ENCODE measurements at regions not wholly inside any gene's neighbourhood (a gene's known extent, or its start where the extent isn't known, plus 50 kb on each side); places are given as distances from the start of the nearest gene placed in this dataset.

DNA sequence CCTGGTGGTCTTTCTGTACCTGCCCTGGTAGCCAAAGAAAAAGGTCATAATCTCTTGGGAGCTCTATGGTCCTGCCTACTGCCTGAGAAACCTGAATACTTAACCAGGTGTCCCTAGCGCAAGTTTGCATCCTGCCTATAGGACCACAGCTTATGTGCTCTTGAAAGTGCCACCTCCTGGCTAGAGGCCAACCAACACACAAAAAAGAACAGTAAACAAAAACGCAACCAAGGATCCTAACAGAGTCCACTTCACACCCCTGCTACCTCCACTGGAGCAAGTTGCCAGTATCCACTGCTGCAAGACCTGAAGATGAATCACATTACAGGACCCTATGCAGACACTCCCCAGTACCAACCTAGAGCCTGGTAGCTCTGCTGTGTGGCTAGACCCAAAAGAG lies 103.2 kb upstream of the PABPC5 start:
- no peak for TF ChIP-seq MEF2B (IDR thresholded peaks at IDR 0.05; ENCODE audit: partially characterized antibody, poor library complexity, severe bottlenecking)
- no peak for TF ChIP-seq ZNF622 (IDR thresholded peaks at IDR 0.05)
- TF ChIP-seq JUNB (IDR thresholded peaks at IDR 0.05): no peak
- TF ChIP-seq TCF3 (IDR thresholded peaks at IDR 0.05; ENCODE audit: borderline replicate concordance, insufficient read depth, low read depth, low read length): no peak
- no peak for TF ChIP-seq ASH2L (IDR thresholded peaks at IDR 0.05; ENCODE audit: borderline replicate concordance, low read depth)
- TF ChIP-seq FOXK2 (IDR thresholded peaks at IDR 0.05): no peak
- TF ChIP-seq BRCA1 (IDR thresholded peaks at IDR 0.05; ENCODE audit: low read depth, low read length): no peak
- no peak for TF ChIP-seq RAD51 (IDR thresholded peaks at IDR 0.05)
- TF ChIP-seq NBN (IDR thresholded peaks at IDR 0.05): no peak
- no peak for TF ChIP-seq POLR2AphosphoS2 (IDR thresholded peaks at IDR 0.05; ENCODE audit: low read depth, low read length)
- TF ChIP-seq WRNIP1 (IDR thresholded peaks at IDR 0.05; ENCODE audit: borderline replicate concordance, low read depth, low read length): no peak
- TF ChIP-seq, protein P1, sequence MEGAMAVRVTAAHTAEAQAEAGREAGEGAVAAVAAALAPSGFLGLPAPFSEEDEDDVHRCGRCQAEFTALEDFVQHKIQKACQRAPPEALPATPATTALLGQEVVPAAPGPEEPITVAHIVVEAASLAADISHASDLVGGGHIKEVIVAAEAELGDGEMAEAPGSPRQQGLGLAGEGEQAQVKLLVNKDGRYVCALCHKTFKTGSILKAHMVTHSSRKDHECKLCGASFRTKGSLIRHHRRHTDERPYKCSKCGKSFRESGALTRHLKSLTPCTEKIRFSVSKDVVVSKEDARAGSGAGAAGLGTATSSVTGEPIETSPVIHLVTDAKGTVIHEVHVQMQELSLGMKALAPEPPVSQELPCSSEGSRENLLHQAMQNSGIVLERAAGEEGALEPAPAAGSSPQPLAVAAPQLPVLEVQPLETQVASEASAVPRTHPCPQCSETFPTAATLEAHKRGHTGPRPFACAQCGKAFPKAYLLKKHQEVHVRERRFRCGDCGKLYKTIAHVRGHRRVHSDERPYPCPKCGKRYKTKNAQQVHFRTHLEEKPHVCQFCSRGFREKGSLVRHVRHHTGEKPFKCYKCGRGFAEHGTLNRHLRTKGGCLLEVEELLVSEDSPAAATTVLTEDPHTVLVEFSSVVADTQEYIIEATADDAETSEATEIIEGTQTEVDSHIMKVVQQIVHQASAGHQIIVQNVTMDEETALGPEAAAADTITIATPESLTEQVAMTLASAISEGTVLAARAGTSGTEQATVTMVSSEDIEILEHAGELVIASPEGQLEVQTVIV (IDR thresholded peaks at IDR 0.05; ENCODE audit: borderline replicate concordance, partially characterized antibody): no peak
- TF ChIP-seq CHD2 (IDR thresholded peaks at IDR 0.05; ENCODE audit: borderline replicate concordance, low read depth, low read length): no peak
- TF ChIP-seq, protein P2, sequence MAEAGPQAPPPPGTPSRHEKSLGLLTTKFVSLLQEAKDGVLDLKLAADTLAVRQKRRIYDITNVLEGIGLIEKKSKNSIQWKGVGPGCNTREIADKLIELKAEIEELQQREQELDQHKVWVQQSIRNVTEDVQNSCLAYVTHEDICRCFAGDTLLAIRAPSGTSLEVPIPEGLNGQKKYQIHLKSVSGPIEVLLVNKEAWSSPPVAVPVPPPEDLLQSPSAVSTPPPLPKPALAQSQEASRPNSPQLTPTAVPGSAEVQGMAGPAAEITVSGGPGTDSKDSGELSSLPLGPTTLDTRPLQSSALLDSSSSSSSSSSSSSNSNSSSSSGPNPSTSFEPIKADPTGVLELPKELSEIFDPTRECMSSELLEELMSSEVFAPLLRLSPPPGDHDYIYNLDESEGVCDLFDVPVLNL (IDR thresholded peaks at IDR 0.05; ENCODE audit: low read depth, low read length): no peak
- TF ChIP-seq HDAC2 (IDR thresholded peaks at IDR 0.05): no peak
- Histone ChIP-seq H3K4me1 (ENCODE audit: control insufficient read depth, insufficient read depth, low read length) (no peaks in the 10 kb centered on the region), H2AFZ (ENCODE audit: control insufficient read depth, low read depth, low read length) (no peak overlapping the region), H3K27ac (ENCODE audit: control insufficient read depth, insufficient read depth) (no peak overlapping the region), H3K79me2 (ENCODE audit: control insufficient read depth, insufficient read depth, low read length) (no peaks in the 10 kb centered on the region), H3K4me2 (ENCODE audit: control insufficient read depth, insufficient read depth) (no peak overlapping the region), H3K9ac (ENCODE audit: control insufficient read depth, insufficient read depth, low read length) (no peak overlapping the region), H3K4me3 (no peak overlapping the region), H3K27me3 (replicated peaks in 1 of 2; ENCODE audit: control insufficient read depth in 2 of 2, insufficient read depth in 2 of 2, low read length in 1 of 2) (no peaks in the 10 kb centered on the region), H4K20me1 (ENCODE audit: control insufficient read depth, insufficient read depth) (no peaks in the 10 kb centered on the region), H3K9me3 (replicated peaks; ENCODE audit: control insufficient read depth, insufficient read depth, low read length) (no peaks in the 10 kb centered on the region), H3K36me3 (ENCODE audit: control insufficient read depth in 2 of 2, insufficient read depth in 2 of 2, low read length in 1 of 2) (no peaks in the 10 kb centered on the region)
- DNase-seq (ENCODE audit: low read depth, low spot score) (no peak), FAIRE-seq (no peak), ATAC-seq (no peak)
- ChIA-PET CTCF (no interaction called here), RAD21 (ENCODE audit: unreplicated experiment) (no interaction called here), POLR2A (no interaction called here), SMC1A (ENCODE audit: uncharacterized antibody, unreplicated experiment) (no interaction called here)
- intact Hi-C loops (cut with micrococcal nuclease; ENCODE audit: unreplicated experiment) (no loop called here), in situ Hi-C loops (cut with MboI) (no loop called here)
- 41% methylated on average over 2 of the region's 2 CpGs for WGBS (ENCODE audit: insufficient coverage, insufficient replicate concordance, low lambda C conversion rate, missing lambda C conversion rate)
- no TSS peak for BruUV-seq (replicated peaks)

Data from GM12878 (cell line).